ENCODE measurements at regions not wholly inside any gene's neighbourhood (a gene's known extent, or its start where the extent isn't known, plus 50 kb on each side); places are given as distances from the start of the nearest gene placed in this dataset.
"Not testable (repeated sequence)": the region's sequence is repeated elsewhere in the genome, so short reads cannot be mapped to it uniquely, and the experiment has no call there.

DNA sequence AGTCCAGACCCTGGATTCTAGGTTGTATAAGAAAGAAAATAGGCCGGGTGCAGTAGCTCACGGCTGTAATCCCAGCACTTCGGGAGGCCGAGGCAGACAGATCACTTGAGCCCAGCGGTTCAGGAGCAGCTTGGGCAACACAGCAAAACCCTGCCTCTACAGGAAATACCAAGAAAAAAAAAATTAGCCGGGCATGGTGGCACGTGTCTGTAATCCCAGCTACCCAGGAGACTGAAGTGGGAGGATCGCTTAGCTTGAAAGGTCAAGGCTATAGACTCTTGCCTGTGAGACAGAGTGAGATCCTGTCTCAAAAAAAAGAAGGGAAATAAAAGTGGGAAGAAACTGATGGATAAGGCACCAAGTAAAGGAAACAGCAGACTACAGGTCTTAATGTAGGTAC lies 287.9 kb upstream of the KLF14 start:
- DNase-seq (ENCODE audit: low spot score), result no peak

DNA sequence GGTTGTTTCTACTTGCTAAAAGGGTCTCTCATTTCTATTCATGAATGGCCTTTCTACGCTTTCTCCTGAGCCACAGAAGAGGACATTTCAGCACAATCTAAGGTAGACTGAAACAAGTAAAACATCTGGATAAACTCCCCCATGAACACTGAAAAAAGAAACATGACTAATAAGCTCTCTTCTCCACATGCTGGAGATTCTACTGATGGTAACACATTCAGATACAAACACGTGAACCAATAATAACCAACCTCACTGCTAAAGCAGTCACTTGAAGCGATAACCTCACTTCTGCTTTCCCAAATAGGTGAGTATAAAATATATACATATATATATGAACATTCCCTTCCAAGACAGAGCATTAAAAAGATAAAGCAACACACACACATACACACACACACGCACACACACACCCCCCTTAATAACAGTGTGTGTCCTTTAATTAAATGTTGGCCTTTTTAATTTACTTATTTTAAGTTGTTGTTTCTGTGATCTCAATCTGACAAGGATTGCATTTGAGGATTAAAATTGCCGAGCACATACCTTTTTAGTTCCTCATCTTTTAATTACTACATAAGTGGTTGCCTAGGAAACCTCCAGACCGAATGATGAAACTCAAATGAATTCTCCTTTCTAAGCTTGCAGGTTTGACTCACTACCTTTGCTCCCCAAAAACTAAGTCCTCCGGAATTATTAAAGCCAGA lies 292.4 kb upstream of the KLF14 start:
- DNase-seq (ENCODE audit: low spot score), result no peak

DNA sequence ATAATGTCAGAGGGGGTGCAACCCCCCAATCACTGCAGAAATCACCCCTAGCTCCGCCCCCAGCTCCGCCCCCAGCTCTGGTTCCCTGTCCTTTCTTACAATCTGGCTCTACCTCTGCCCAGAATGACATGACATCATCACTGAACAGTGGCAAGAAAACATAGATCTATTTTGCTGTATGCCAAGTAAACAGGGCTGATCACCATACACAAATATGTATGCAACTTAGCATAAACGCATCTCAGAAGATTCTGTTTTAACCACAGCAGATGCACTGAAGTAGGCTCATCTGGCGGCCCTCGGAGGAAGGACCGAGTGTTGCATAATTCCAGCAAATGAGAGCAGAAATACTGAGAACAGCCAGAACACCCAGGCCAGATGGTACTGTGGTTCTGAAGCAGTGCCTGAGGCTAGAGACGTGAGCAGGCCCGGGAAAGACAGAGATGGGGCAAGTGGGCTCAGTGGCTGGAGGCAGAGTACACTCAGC lies 293.3 kb upstream of the KLF14 start:
- no peak for DNase-seq (ENCODE audit: low spot score)

DNA sequence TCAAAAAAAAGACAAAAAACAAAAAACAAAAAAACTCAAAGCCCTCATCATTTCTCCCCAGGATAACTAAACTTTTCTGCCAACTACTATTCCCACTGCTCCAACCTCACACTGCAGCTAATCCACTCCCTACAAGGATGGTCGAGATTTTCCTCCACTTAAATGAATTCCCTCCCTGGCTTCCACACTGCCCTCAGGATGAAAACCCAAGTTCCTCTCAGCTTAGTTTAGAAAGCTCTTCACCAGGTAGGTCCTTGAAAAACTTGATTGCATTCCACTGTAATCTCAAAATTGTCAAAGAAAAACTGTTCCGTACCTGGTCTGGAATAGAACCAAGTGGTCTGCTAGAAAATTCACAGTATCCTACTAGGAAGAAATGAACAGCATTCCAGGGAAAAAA lies 294.3 kb upstream of the KLF14 start:
- no peak for DNase-seq (ENCODE audit: low spot score)

DNA sequence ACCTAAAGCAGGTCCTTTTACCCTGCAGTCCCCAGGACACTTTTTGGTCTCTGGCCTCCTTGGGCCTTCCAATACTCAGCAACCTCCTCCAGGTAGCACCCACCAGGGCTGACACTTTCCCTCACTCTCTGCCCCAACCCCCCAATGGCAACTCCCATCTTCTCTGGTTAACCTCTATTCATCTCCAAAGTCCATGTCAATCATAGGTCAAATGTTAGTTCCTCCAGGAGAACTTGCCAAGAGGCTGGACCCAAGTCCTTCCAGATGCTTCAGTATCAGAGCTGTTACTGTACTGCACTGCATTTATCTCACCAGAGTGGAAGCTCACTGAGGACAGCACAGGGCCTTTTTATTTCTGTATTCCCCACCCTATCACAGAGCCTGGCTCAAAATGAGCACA lies 295.0 kb upstream of the KLF14 start:
- DNase-seq (ENCODE audit: low spot score), result no peak

DNA sequence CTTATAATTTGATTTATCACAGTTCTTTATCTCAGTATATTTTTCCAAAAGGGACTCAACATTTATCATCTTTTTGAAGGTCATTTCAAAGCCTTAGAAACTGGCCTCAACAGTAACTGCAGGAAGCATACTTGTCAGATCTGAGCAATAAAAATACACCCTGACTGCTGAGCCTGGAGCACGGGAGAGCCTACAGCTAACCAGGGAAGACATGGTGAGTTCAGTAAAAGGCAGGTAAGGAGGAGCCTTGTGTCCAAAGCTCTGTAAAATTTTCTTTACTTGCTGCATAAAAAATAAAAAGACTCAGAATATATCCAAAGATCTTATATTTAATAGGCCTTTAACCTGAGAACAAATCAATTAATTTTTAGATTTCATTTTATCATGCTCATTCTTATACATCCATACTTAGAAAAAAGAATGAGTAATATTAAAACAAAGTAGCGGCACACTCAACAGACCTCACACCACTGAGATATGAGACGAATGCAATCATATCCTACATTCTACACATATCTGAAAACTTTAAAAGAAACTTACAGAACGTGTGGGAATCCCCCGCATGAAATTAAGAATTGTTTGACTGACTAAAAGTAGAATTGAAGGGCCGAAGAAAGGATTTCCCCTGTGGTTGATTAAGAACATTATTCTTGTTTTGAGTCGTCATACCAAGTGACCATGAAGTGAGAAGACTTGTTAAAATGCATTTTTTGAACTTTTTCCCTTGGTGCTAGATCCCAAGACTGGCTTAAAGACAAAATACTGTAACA lies 296.4 kb upstream of the MKLN1 start:
- DNase-seq (ENCODE audit: low spot score), result no peak

DNA sequence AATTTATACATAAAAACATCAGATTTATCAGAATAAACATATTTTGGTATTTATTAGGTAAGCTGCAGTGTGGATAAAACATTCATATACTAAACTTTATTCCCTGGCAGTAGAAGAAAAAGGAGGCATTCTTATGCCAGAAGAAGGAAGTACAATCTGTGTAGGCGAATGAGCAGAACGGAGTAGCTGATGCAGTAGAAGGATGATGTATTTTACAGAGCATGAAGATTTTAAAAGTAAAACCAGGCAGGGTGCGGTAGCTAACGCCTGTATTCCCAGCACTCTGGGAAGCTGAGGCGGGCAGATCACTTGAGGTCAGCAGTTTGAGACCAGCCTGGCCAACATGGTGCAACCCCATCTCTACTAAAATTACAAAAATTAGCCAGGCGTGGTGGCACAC lies 294.9 kb upstream of the MKLN1 start:
- DNase-seq (ENCODE audit: low spot score), result no peak

DNA sequence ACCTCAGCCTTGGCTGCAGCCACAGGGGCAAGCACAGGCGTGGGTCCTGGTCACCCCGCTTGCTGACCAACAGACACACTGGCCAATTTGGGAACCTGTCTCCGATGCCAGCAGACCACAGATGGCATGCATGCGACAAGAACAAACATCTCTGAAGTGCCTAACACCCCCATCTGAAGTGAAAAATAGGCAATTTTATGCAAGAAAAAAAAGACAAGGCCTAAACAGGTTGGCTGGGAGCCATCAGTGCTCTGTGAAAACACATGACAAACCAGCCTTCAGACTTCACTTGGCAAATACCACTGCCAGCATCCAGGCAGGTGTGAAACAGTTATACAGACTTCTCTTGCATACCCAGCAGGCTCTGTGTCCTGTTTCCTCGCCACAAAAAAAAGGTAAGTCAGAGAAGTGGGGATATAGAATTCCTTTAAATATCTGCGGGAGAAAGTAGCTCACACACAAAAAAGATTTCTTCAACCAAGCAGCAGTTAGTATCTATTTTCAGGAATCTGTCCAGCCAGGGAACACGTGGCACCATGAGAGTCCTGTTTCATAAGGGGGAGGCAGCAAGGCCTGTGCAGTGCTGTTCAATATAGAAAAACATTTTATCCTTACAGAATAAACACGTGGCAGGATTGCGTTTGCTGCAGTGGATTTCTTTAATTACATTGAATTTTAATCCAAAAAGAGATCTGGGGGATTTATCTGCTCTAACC lies 293.4 kb upstream of the MKLN1 start:
- DNase-seq (ENCODE audit: low spot score), result no peak

DNA sequence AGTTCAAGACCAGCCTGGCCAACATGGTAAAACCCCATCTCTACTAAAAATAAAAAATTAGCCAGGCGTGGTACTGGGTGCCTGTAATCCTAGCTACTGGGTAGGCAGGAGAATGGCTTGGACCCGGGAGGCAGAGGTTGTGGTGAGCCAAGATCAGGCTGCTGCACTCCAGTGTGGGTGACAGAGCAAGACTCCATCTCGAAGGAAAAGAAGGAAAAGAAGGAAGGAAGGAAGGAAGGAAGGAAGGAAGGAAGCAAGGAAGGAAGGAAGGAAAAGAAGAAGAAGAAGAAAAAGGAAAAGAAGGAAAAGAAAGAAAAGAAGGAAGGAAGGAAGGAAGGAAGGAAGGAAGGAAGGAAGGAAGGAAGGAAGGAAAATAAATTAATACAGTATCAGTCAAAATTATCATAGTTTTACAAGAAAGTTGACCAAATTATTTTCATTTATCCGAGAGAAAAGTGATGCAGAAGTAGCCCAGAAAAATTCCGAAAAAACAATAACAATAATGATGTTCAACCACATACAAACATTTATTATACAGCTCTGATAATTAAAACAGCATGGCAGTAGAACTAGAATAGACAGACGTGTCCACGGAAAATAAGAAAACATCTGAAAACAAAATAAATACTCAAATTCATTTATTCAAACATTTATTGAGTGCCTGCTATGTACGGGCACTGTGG lies 292.4 kb upstream of the MKLN1 start:
- DNase-seq (ENCODE audit: low spot score), result no peak

DNA sequence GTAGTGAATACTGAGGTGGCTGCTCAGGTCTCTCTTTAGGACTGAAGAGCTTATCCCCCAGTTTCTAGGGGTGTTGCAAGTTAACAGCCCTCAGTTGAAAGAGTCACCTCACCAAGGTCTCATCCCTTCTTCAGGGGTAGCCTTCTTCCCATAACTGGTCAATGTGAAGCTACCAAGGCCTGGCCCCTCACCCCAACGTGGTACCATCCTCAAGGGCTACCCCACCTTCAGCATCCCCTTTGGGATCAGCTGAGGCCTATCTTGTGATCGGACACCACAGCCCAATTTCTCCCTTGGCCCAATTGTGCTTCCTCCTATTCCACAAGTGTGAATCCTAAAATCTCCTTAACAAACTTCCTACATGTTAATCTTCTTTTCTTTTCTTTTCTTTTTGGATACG lies 289.5 kb upstream of the MKLN1 start:
- no peak for DNase-seq (ENCODE audit: low spot score)

DNA sequence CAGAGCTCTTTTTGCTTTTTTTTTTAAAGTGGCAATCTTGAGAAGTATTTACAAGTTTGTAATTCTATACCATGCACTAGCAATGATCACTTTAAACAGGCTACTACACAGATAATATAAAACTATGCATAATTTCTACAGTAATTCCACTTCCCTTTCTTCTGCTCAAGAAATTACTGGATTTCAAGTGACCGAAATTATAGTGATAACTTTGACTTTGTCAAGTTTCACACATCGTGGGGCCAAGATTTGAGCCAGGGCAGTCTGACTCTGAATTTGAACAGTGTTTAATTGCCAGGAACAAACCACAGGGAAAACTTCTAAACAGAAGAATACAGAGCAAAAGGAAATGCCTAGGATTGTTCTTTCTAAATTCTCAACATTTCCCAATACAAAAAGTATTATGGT lies 288.3 kb upstream of the MKLN1 start:
- no peak for DNase-seq (ENCODE audit: low spot score)

DNA sequence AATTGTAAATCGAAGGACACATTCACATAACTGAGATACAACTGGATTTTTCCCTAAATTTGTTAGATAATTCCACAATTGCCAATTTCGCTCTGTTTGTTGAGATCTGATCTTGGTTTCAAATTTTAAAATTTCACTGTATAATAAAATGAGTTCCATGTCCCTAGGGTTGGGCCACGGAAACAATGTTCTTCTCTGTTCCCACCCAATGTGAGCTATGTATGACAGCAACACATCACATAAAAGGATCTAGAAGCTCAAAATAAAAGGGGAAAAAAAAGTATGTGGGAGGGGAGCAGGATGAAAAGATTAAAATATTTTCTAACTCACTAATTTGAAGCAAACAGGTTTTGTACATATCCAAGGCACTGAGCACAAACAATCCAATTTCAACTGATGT lies 287.8 kb upstream of the MKLN1 start:
- DNase-seq (ENCODE audit: low spot score), result no peak

DNA sequence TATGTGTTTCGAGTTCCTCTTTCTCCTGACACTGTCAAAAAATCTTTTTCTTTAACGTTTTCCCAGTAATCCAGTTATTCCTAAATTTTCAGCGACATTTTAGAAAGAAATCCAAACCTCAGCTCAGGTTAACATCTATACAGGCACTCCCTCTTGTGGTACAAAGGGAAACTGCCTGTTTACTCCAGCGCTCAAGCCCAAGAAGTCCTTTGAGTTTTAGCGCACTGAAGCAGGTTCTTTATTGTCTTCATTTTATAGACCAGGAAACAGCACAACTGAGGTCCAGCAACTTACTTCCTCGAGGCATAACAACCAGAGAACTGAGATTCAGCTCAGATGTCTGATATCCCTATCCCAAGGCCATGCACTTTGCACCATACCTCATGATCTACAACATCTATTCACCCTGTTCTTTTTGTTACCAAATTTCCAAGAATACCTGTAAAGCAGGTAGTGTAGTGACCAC lies 287.2 kb upstream of the MKLN1 start:
- peak; percentile 68 for DNase-seq (ENCODE audit: low spot score)

DNA sequence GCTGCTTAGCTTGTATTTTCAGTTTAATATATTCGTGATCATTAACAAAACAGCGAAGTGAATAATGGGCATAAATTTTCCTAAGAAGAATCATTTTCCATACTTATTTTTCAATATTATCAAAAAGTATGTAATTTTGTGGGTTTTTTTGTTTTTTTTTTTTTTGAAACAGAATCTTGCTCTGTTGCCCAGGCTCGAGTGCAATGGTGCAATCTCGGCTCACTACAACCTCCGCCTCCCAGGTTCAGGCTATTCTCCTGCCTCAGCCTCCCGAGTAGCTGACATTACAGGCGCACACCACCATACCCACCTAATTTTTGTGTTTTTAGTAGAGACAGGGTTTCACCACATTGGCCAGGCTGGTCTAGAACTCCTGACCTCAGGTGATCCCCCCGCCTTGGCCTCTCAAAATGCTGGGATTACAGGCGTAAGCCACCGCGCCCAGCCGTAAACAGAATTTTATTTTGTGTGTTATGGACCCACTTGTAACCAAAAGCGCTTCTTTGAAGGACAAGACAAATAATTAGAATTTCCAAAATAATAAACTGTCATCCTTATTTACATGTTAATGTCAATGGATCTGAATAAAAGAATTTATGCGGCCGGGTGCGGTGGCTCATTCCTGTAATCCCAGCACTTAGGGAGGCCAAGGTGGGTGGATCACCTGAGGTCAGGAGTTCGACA lies 286.5 kb upstream of the MKLN1 start:
- not testable (repeated sequence) for DNase-seq (ENCODE audit: low spot score)

DNA sequence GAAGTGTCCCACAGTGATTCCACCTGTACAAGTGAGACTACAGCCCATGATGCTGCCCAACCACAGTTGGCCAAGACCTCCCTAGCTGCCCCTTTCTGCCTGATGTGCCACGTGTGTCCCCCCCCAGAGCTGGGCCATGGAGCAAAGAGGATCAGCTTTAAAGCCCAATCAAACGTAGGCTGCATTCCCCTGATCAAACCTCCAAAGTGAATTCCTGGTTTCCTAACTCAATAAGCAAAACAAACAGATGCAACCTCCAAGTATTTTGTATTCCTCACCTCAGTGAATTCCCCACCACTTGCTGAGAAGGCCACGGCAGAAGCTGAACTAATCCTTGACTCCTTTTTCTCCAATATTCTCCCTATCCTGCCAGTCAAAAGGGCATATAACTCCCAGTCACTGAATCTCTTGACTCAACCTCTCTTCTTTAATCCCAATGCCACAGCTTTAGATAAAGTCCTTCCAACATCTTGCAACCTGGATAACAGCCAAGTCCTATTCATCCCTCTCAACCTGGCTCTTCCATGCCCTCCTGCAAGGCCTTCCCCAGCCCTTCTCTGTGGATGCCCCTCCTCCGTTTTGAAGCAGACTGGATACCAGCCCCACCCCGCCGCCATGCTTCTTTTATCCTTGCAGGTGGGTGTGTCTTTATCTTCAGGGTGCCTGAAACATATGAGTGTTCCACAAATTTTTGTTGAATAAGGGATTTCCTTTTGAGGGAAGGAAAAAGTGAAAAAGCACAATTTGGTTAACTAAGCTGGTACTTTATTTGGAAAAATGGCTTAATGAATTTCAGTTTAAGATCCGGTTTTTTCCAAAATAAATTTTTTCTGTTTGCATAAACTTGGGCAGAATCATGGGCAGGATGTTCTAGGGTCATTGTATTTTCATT lies 285.2 kb upstream of the MKLN1 start:
- DNase-seq (ENCODE audit: low spot score), result no peak

DNA sequence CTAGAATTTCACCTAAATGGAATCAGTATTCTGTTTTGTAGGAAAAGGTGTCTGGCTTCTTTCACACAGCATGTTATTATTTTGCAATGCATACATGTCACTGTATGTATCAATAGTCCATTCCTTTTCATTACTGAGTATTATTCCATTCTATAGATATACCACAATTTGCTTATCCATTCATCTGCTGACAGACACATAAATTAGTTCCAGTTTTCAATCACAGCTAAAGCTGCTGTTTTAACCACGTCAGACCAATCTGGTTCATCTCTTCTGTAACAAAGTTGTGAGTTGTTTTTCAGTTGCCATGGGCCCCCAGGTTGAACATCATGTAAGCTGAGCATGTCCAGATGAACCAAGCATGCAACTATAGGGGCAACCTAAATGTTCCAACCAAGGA lies 282.1 kb upstream of the MKLN1 start:
- DNase-seq (ENCODE audit: low spot score), result no peak

DNA sequence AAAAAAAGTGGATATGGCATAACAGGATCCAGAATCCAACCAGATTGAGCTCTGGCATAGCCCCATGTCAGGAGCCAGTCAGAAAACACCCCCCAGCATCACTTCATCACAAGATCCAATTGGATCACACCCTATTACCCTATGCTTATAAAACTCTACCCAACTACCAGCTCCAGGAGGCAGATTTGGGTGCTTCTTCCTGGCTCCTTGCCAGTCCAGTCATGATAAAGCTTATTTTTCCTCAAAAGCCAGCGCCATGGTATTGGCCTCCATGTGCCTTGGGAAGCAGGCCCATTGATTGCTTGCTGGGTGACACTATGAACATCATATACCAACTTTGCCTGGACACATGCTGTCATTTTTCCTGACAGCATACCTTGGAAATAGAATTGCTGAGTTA lies 281.4 kb upstream of the MKLN1 start:
- no peak for DNase-seq (ENCODE audit: low spot score)

DNA sequence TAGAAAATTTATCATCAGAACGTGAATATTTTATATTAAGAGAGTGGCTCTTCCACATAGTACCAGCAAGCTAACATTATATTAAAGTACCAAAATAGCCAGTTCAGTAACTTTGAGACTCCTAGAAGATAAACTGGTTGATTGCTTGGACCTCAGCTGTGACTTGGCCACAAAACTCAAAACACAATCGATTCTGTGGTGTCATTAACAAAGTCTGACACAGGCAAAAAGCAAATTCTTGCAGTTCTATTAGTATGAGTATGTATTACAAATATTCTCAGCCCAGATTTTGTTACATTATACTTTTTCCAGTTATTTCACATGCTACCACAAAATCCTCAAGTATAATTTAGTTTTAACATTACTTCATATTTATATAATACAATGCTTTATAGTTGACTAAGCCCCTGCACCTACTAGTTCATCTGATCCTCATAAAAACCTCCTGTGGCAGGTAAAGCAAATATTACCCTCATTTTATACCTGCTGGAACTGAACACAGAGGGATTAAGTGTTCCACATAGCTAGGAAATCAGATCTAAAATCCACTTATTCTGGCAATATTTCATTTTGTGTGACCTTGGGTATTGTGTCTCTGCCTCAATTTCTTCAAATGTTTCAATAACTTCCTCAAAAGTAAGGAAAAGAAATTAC lies 279.9 kb upstream of the MKLN1 start:
- DNase-seq (ENCODE audit: low spot score), result no peak

DNA sequence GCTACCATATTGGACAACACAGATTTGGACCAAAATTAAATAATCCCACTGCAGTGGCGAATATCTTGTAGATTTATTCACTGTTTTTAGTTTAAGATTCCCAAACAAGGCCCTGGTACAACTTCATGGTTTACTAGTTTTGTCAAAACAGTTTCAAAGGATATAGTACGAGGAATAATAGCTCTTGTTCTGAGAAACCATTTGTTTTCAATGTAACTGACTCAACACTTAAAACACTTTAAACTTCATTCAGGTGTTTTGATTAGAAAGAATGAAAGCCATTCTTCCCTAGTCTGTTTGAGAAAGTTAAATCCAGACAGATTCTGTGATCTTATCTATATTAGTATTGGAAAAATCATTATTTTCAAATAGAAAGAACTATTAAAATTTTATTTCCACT lies 276.4 kb upstream of the MKLN1 start:
- DNase-seq (ENCODE audit: low spot score), result no peak

DNA sequence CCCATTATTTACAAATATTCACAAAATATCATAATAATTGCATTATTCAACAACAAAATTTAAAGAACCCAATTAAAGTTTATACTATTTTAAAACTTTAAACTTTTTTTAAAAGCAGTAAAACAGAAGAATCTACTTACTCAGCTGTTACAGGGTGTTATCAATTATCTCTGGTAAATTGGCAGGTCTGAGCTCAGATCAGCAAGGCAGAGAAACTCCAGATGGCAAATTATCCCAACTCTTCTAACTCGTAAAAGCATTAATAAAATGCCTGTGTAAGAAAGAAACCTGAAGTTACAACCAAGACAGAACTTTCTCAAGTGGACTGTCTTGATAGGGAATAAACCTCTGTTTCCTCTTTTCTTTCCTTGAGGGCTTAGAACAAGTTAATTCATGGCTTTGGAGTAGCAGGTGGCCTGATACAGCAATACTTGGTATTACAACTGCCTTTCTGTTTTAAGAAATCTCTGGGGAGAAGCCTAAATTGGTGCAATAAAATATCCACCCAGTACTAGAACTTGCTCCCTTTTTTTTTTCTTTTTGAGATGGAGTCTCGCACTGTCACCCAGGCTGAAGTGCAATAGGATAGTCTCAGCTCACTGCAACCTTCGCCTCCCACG lies 275.3 kb upstream of the MKLN1 start:
- no peak for DNase-seq (ENCODE audit: low spot score)
